Tongue (tissue), 1 donor: ENCODE measurements at regions not wholly inside any gene's neighbourhood (a gene's known extent, or its start where the extent isn't known, plus 50 kb on each side); places are given as distances from the start of the nearest gene placed in this dataset.
A peak's percentile ranks its signal among the peaks of the same experiment; 100 is the strongest.

Experiments
- DNase-seq: peaks from one replicate; pipeline ENCODE4 v3.0.0-alpha.2; 2015

GRCh38 chr1:80250573-80251168 is 1244.1 kb upstream of the ADGRL4 start:
- DNase-seq = no peak

- no peak for DNase-seq
Observed at GRCh38 chr1:80249699-80250098, 1243.2 kb upstream of the ADGRL4 start.

GRCh38 chr1:80248886-80249285 is 1242.4 kb upstream of the ADGRL4 start:
- DNase-seq = no peak

- DNase-seq = no peak
Observed at GRCh38 chr1:80245813-80246212, 1239.3 kb upstream of the ADGRL4 start.

GRCh38 chr1:80244372-80244771 is 1237.8 kb upstream of the ADGRL4 start:
- peak; percentile 19 for DNase-seq

- DNase-seq = no peak
Observed at GRCh38 chr1:80241566-80241965, 1235.0 kb upstream of the ADGRL4 start.

GRCh38 chr1:80225510-80225909 is 1219.0 kb upstream of the ADGRL4 start:
- DNase-seq = peak; percentile 20

- DNase-seq = no peak
Observed at GRCh38 chr1:80221319-80221718, 1214.8 kb upstream of the ADGRL4 start.

GRCh38 chr1:80218112-80218511 is 1211.6 kb upstream of the ADGRL4 start:
- DNase-seq = peak; percentile 62

- DNase-seq = peak; percentile 84
Observed at GRCh38 chr1:80217377-80217986, 1211.0 kb upstream of the ADGRL4 start.

GRCh38 chr1:80214888-80215540 is 1208.5 kb upstream of the ADGRL4 start:
- DNase-seq = no peak

- DNase-seq = no peak
Observed at GRCh38 chr1:80212948-80213347, 1206.4 kb upstream of the ADGRL4 start.

- DNase-seq = peak; percentile 21
Observed at GRCh38 chr1:80211691-80212380, 1205.3 kb upstream of the ADGRL4 start.

GRCh38 chr1:80202118-80202517 is 1195.6 kb upstream of the ADGRL4 start:
- no peak for DNase-seq

- no peak for DNase-seq
Observed at GRCh38 chr1:80194221-80194620, 1187.7 kb upstream of the ADGRL4 start.

- DNase-seq = no peak
Observed at GRCh38 chr1:80181418-80181817, 1174.9 kb upstream of the ADGRL4 start.

- DNase-seq = no peak
Observed at GRCh38 chr1:80171631-80172030, 1165.1 kb upstream of the ADGRL4 start.

- DNase-seq = peak; percentile 67
Observed at GRCh38 chr1:80170811-80171485, 1164.4 kb upstream of the ADGRL4 start.

GRCh38 chr1:80164150-80164549 is 1157.6 kb upstream of the ADGRL4 start:
- no peak for DNase-seq

GRCh38 chr1:80163686-80164085 is 1157.2 kb upstream of the ADGRL4 start:
- DNase-seq = no peak

GRCh38 chr1:80158771-80159170 is 1152.2 kb upstream of the ADGRL4 start:
- DNase-seq = no peak

GRCh38 chr1:80158266-80158665 is 1151.7 kb upstream of the ADGRL4 start:
- no peak for DNase-seq

GRCh38 chr1:80155371-80155770 is 1148.8 kb upstream of the ADGRL4 start:
- DNase-seq = no peak
